RWPE2 (cell line): ENCODE measurements at regions not wholly inside any gene's neighbourhood (a gene's known extent, or its start where the extent isn't known, plus 50 kb on each side); places are given as distances from the start of the nearest gene placed in this dataset.
A peak's percentile ranks its signal among the peaks of the same experiment; 100 is the strongest.

Experiments
- ATAC-seq: fragments of 200-7000 bp; cut with Tn5 transposase; 3 replicates; pipeline ENCODE4 v1.9.1; 2021; ENCODE audit warnings: low read depth
- DNase-seq: peaks from one replicate; pipeline ENCODE4 v3.0.0-alpha.2; 2020; ENCODE audit warnings: low spot score
- H3K27ac ChIP-seq: fragments of 450-650 bp; 2 replicates; pipeline ENCODE4 v1.5.1; 2017; ENCODE audit warnings: mild to moderate bottlenecking; ENCODE audit not compliant: poor library complexity, severe bottlenecking
- H3K27me3 ChIP-seq: fragments of 250-450 bp; sonication (Bioruptor Pico); 2 replicates; pipeline ENCODE4 v1.5.1; 2021; ENCODE audit warnings: mild to moderate bottlenecking, moderate library complexity; ENCODE audit not compliant: insufficient read depth, poor library complexity, severe bottlenecking
- H3K36me3 ChIP-seq: fragments of 250-450 bp; sonication (Bioruptor Pico); 2 replicates; pipeline ENCODE4 v1.5.1; 2020; ENCODE audit warnings: low read depth, mild to moderate bottlenecking, moderate library complexity
- H3K4me1 ChIP-seq: fragments of 250-450 bp; sonication (Bioruptor Pico); 2 replicates; pipeline ENCODE4 v1.5.1; 2021; ENCODE audit warnings: mild to moderate bottlenecking, moderate library complexity; ENCODE audit not compliant: insufficient read depth, poor library complexity, severe bottlenecking
- H3K4me3 ChIP-seq: fragments of 250-450 bp; sonication (Bioruptor Pico); 2 replicates; pipeline ENCODE4 v1.5.1; 2021; ENCODE audit warnings: mild to moderate bottlenecking, moderate library complexity; ENCODE audit not compliant: severe bottlenecking
- H3K9me3 ChIP-seq: fragments of 250-450 bp; sonication (Bioruptor Pico); 2 replicates; pipeline ENCODE4 v1.5.1; 2021; ENCODE audit warnings: mild to moderate bottlenecking, moderate library complexity; ENCODE audit not compliant: severe bottlenecking
- CTCF ChIP-seq: fragments of 450-650 bp; IDR thresholded peaks from one replicate; pipeline ENCODE4 v1.5.1; 2017; ENCODE audit warnings: mild to moderate bottlenecking, moderate library complexity; ENCODE audit not compliant: poor library complexity, severe bottlenecking

DNA sequence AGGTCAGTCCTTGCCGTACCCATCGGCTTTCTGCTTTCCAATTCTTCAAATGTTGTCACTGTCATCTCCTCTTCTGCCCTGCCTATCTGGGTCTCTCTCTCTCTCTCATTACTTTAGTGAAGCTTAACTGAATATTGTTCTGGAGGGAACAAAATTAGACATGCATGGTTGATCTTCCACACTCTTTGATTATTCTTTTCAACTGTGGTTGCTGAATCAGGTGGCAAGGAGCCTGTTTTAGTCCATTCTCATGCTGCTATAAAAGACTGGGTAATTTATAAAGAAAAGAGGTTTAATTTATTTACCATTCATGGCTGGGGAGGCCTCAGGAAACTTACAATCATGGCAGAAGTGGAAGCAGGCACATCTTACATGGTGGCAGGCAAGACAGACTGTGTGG lies 157.9 kb downstream of the ARL4C start:
- no peaks in the 10 kb centered on the region for H3K9me3 ChIP-seq
- H3K4me1 ChIP-seq, result no peaks in the 10 kb centered on the region
- H3K27ac ChIP-seq, result no peak overlapping the region
- no peaks in the 10 kb centered on the region for H3K27me3 ChIP-seq
- TF ChIP-seq CTCF, result no peak
- no peaks in the 10 kb centered on the region for H3K36me3 ChIP-seq
- H3K4me3 ChIP-seq, result no peak overlapping the region
- DNase-seq, result no peak
- ATAC-seq, result no peak

DNA sequence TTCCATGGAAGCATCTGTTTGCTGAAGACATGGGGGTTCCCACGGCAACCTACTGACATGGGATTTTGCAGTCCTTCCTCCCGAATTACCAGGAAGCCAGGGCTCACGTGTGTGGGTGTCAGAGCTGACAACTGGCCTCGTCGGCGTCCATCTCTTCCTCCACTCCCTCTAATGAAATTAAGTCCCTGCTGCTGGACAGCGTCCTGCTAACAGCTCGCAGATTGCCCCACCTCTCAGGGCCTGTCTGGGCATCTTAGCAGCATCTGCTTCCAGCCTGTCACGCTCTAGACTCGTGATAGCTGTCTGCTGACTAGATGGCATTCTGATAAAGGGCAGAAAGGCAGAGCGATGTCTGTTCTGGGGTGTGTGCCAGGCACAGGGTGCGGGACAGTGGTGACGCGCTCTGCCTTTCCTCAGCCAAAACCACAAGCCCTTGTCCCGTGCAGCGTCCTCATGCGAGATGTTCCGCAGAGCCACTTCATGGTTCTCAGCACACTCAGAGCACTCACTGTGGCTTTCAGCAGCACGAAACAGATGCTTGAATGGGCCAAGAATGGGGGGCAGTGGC lies 161.1 kb downstream of the ARL4C start:
- H3K36me3 ChIP-seq, result no peaks in the 10 kb centered on the region
- TF ChIP-seq CTCF, result no peak
- H3K9me3 ChIP-seq, result no peaks in the 10 kb centered on the region
- H3K4me3 ChIP-seq, result no peak overlapping the region
- no peaks in the 10 kb centered on the region for H3K27me3 ChIP-seq
- H3K27ac ChIP-seq, result no peak overlapping the region
- H3K4me1 ChIP-seq, result no peaks in the 10 kb centered on the region
- DNase-seq (no peak), ATAC-seq (peak; percentile 74)

DNA sequence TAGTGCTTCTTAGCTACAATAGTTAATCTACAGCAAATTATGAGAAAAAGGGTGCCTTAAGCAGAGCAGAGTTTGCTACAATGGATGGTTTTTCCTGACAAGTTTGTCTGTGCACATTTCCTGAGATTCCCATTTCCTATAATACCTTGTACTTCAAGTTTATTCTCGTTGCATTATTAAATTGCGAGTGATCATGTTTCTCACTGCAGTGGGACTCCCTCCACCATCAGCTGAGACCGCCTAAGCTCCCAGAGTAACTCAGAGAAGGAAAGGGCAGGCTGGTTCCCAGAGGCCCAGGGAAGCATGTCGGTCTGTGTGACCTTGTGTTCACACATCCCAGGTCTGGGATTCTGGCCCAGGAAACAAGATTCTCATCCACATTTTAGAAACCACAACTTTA lies 162.1 kb downstream of the ARL4C start:
- H3K27ac ChIP-seq, result no peak overlapping the region
- no peaks in the 10 kb centered on the region for H3K36me3 ChIP-seq
- H3K4me3 ChIP-seq, result no peak overlapping the region
- no peak for ATAC-seq
- no peaks in the 10 kb centered on the region for H3K4me1 ChIP-seq
- no peak for TF ChIP-seq CTCF
- H3K9me3 ChIP-seq, result no peaks in the 10 kb centered on the region
- DNase-seq, result no peak
- H3K27me3 ChIP-seq, result no peaks in the 10 kb centered on the region

- DNase-seq (no peak), ATAC-seq (no peak)
- H3K4me3 ChIP-seq, result no peak overlapping the region
- TF ChIP-seq CTCF, result no peak
- no peaks in the 10 kb centered on the region for H3K27me3 ChIP-seq
- no peaks in the 10 kb centered on the region for H3K4me1 ChIP-seq
- H3K9me3 ChIP-seq, result no peaks in the 10 kb centered on the region
- no peak overlapping the region for H3K27ac ChIP-seq
- H3K36me3 ChIP-seq, result no peaks in the 10 kb centered on the region
These were observed 162.7 kb downstream of the ARL4C start for GRCh38 chr2:234334151-234334550.

- TF ChIP-seq CTCF, result no peak
- Histone ChIP-seq H3K9me3 (no peaks in the 10 kb centered on the region), H3K4me1 (no peaks in the 10 kb centered on the region), H3K4me3 (no peak overlapping the region), H3K27ac (no peak overlapping the region), H3K27me3 (no peaks in the 10 kb centered on the region), H3K36me3 (no peaks in the 10 kb centered on the region)
- ATAC-seq (no peak), DNase-seq (no peak)
These were observed 163.4 kb downstream of the ARL4C start for GRCh38 chr2:234333168-234334130.
